GM19395 (cell line): ENCODE measurements at regions not wholly inside any gene's neighbourhood (a gene's known extent, or its start where the extent isn't known, plus 50 kb on each side); places are given as distances from the start of the nearest gene placed in this dataset.

Experiments used
- ATAC-seq: cut with Tn5 transposase; IDR thresholded peaks from one replicate; pipeline ENCODE4 v1.9.1; 2021; ENCODE audit warnings: mild to moderate bottlenecking, moderate library complexity; ENCODE audit not compliant: unreplicated experiment

- no peak for ATAC-seq
Measured at GRCh38 chr18:24530630-24531111, 70.2 kb downstream of the HRH4 start.

- ATAC-seq, result no peak
Measured at GRCh38 chr18:24534271-24534670, 73.8 kb downstream of the HRH4 start.

- ATAC-seq, result no peak
Measured at GRCh38 chr18:24534737-24535136, 74.3 kb downstream of the HRH4 start.

GRCh38 chr18:24535527-24536295 lies 75.3 kb downstream of the HRH4 start:
- no peak for ATAC-seq

GRCh38 chr18:24536326-24536725 lies 75.9 kb downstream of the HRH4 start:
- ATAC-seq, result no peak

- no peak for ATAC-seq
Measured at GRCh38 chr18:24536834-24537233, 76.4 kb downstream of the HRH4 start.

- ATAC-seq, result no peak
Measured at GRCh38 chr18:24538414-24539264, 78.2 kb downstream of the HRH4 start.

GRCh38 chr18:24539866-24540617 lies 79.6 kb downstream of the HRH4 start:
- no peak for ATAC-seq

GRCh38 chr18:24540896-24541295 lies 80.5 kb downstream of the HRH4 start:
- no peak for ATAC-seq

GRCh38 chr18:24543086-24543794 lies 82.8 kb downstream of the HRH4 start:
- no peak for ATAC-seq

- ATAC-seq, result no peak
Measured at GRCh38 chr18:24543795-24544498, 83.5 kb downstream of the HRH4 start.

GRCh38 chr18:24544949-24545348 lies 84.5 kb downstream of the HRH4 start:
- ATAC-seq, result no peak

GRCh38 chr18:24545651-24546050 lies 85.2 kb downstream of the HRH4 start:
- no peak for ATAC-seq

GRCh38 chr18:24546307-24546706 lies 85.9 kb downstream of the HRH4 start:
- no peak for ATAC-seq

- ATAC-seq, result no peak
Measured at GRCh38 chr18:24548583-24548982, 88.1 kb downstream of the HRH4 start.

- ATAC-seq, result no peak
Measured at GRCh38 chr18:24552218-24552617, 91.8 kb downstream of the HRH4 start.

GRCh38 chr18:24553571-24554285 lies 93.3 kb downstream of the HRH4 start:
- no peak for ATAC-seq

GRCh38 chr18:24558403-24558802 lies 98.0 kb downstream of the HRH4 start:
- ATAC-seq, result no peak

- ATAC-seq, result no peak
Measured at GRCh38 chr18:24559526-24559925, 99.1 kb downstream of the HRH4 start.
